HFFc6 (cell line): ENCODE measurements at regions not wholly inside any gene's neighbourhood (a gene's known extent, or its start where the extent isn't known, plus 50 kb on each side); places are given as distances from the start of the nearest gene placed in this dataset.

Source experiments
- DNase-seq: peaks from one replicate; pipeline ENCODE4 v3.0.0-alpha.2; 2018
- H3K27ac Mint-ChIP-seq: 2 replicates; pipeline ENCODE4 v1.8.0; 2020; ENCODE audit warnings: mild to moderate bottlenecking, mixed read lengths
- H3K27me3 Mint-ChIP-seq: 2 replicates; pipeline ENCODE4 v1.8.0; 2021; ENCODE audit warnings: mild to moderate bottlenecking, moderate library complexity, mixed read lengths; ENCODE audit not compliant: insufficient read depth
- H3K36me3 Mint-ChIP-seq: 2 replicates; pipeline ENCODE4 v1.8.0; 2021; ENCODE audit warnings: low read depth, mixed read lengths
- H3K4me1 Mint-ChIP-seq: 2 replicates; pipeline ENCODE4 v1.8.0; 2020; ENCODE audit warnings: low read depth, mixed read lengths
- H3K4me3 Mint-ChIP-seq: 2 replicates; pipeline ENCODE4 v1.8.0; 2020; ENCODE audit warnings: mild to moderate bottlenecking, moderate library complexity, mixed read lengths
- H3K9me3 Mint-ChIP-seq: 2 replicates; pipeline ENCODE4 v1.8.0; 2020; ENCODE audit warnings: mild to moderate bottlenecking, mixed read lengths
- CTCF ChIP-seq: fragments of 200-600 bp; sonication (generic); IDR thresholded peaks from 2 replicates; pipeline ENCODE4 v1.5.0; 2021; ENCODE audit warnings: antibody characterized with exemption, mild to moderate bottlenecking

GRCh38 chr10:36437367-36437766 lies 688.0 kb upstream of the ANKRD30A start:
- Mint-ChIP-seq H3K4me1 (no peaks in the 10 kb centered on the region), H3K36me3 (no peaks in the 10 kb centered on the region; the same call in 1 of the 2 replicates), H3K27ac (no peak overlapping the region), H3K9me3 (peaks cover 25% of the 10 kb centered on the region), H3K4me3 (no peak overlapping the region), H3K27me3 (no peaks in the 10 kb centered on the region)
- TF ChIP-seq CTCF, result no peak
- DNase-seq, result no peak

- no peak overlapping the region for H3K27ac Mint-ChIP-seq
- H3K4me1 Mint-ChIP-seq, result no peaks in the 10 kb centered on the region
- peaks cover 16% of the 10 kb centered on the region for H3K9me3 Mint-ChIP-seq
- DNase-seq, result no peak
- no peaks in the 10 kb centered on the region for H3K27me3 Mint-ChIP-seq
- H3K4me3 Mint-ChIP-seq, result no peak overlapping the region
- no peak for TF ChIP-seq CTCF
- no peaks in the 10 kb centered on the region for H3K36me3 Mint-ChIP-seq
Observed at GRCh38 chr10:36428507-36428906, 696.9 kb upstream of the ANKRD30A start.

- TF ChIP-seq CTCF, result no peak
- no peaks in the 10 kb centered on the region for H3K27me3 Mint-ChIP-seq
- no peaks in the 10 kb centered on the region for H3K4me1 Mint-ChIP-seq
- no peak for DNase-seq
- no peaks in the 10 kb centered on the region for H3K36me3 Mint-ChIP-seq
- H3K9me3 Mint-ChIP-seq, result peaks cover 16% of the 10 kb centered on the region
- H3K27ac Mint-ChIP-seq, result no peak overlapping the region
- no peak overlapping the region for H3K4me3 Mint-ChIP-seq
Observed at GRCh38 chr10:36425131-36425797, 700.1 kb upstream of the ANKRD30A start.

- H3K27me3 Mint-ChIP-seq, result no peaks in the 10 kb centered on the region
- no peaks in the 10 kb centered on the region for H3K36me3 Mint-ChIP-seq
- no peaks in the 10 kb centered on the region for H3K4me1 Mint-ChIP-seq
- TF ChIP-seq CTCF, result no peak
- H3K4me3 Mint-ChIP-seq, result no peak overlapping the region
- peaks cover 16% of the 10 kb centered on the region for H3K9me3 Mint-ChIP-seq
- DNase-seq, result no peak
- H3K27ac Mint-ChIP-seq, result no peak overlapping the region
Observed at GRCh38 chr10:36424502-36424901, 700.9 kb upstream of the ANKRD30A start.

- Mint-ChIP-seq H3K27ac (no peak overlapping the region), H3K36me3 (no peaks in the 10 kb centered on the region), H3K4me1 (no peaks in the 10 kb centered on the region), H3K4me3 (no peak overlapping the region), H3K9me3 (peaks cover 16% of the 10 kb centered on the region), H3K27me3 (no peaks in the 10 kb centered on the region)
- DNase-seq, result no peak
- TF ChIP-seq CTCF, result no peak
Observed at GRCh38 chr10:36423821-36424248, 701.6 kb upstream of the ANKRD30A start.
